ENCODE measurements at regions not wholly inside any gene's neighbourhood (a gene's known extent, or its start where the extent isn't known, plus 50 kb on each side); places are given as distances from the start of the nearest gene placed in this dataset.
"Not testable (repeated sequence)": the region's sequence is repeated elsewhere in the genome, so short reads cannot be mapped to it uniquely, and the experiment has no call there.

DNA sequence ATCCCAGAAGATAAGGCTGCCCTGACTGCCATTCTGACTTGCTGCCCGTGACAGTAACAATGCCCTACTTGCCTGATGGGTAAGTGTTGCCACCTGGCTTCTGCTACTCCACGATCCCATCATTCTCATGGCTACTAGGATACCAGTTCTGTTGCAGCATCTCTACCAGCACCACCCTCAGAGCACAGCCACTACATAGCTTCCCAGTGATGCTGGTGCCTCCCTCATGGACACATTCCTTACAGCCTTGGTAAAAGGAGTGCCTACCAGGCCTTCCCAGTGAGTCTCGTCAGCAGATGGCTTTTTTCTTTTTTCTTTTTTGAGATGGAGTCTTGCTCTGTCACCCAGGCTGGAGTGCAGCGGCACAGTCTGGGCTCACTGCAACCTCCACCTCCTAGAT, 84.4 kb upstream of the CMKLR1 start:
- DNase-seq (ENCODE audit: low read depth) = no peak

- DNase-seq (ENCODE audit: low read depth) = not testable (repeated sequence)
These were observed 82.0 kb upstream of the CMKLR1 start for GRCh38 chr12:108421082-108421481.

DNA sequence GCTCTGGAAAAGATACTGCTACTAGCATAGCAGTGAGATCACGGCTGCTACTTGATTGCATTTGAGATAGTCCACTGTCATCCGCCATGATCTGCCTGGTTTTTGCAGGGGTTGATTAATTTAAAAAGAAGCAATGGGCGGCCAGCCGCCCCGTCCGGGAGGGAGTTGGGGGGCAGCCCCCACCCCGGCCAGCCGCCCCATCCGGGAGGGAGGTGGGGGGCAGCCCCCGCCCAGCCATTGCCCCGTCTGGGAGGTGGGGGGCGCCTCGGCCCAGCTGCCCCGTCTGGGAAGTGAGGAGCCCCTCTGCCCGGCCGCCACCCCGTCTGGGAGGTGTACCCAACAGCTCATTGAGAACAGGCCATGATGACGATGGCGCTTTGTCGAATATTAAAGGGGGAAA, 81.3 kb upstream of the CMKLR1 start:
- not testable (repeated sequence) for DNase-seq (ENCODE audit: low read depth)

- DNase-seq (ENCODE audit: low read depth) = no peak
These were observed 80.8 kb upstream of the CMKLR1 start for GRCh38 chr12:108419949-108420348.

- no peak for DNase-seq (ENCODE audit: low read depth)
These were observed 79.2 kb upstream of the CMKLR1 start for GRCh38 chr12:108418164-108418890.

- no peak for DNase-seq (ENCODE audit: low read depth)
These were observed 74.9 kb upstream of the CMKLR1 start for GRCh38 chr12:108414021-108414420.

DNA sequence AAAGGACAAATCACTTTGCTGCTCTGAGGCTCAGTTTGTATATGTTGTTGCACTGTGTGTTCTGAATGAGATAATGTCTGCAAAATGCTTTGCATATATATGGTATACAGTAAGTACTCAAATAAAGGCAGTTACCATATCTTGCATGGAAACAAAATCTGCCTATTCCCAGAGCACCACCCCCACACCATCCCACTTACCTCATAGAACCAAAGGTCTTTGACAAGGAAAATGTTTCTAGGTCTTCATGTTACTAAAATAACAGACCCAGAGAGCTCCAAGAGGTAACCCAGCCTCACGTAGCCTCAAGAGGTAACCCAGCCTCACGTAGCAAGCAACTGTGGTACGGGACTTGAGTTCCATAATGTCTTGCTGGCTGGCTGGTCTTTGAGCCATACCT, 71.6 kb upstream of the CMKLR1 start:
- no peak for DNase-seq (ENCODE audit: low read depth)

DNA sequence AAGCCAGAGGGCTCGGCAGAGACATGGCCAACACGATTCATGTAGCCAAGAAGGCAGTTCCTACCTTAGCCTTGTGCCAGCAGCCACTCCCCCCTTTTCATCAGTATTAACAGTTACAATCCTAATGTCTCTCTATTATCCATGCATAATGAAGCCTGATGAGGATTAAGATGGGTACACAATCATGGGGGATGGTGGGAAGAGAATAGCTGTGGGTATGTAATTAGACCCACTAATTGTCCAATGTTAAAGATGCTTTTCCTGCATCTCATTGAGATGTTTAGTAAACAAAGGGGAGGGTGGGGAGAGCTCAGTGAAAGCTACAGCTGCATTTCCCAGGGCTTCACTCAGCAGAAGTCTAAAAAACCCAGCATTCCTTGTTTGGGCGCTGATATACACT, 70.4 kb upstream of the CMKLR1 start:
- DNase-seq (ENCODE audit: low read depth) = no peak

- DNase-seq (ENCODE audit: low read depth) = no peak
These were observed 64.8 kb upstream of the CMKLR1 start for GRCh38 chr12:108403952-108404351.

DNA sequence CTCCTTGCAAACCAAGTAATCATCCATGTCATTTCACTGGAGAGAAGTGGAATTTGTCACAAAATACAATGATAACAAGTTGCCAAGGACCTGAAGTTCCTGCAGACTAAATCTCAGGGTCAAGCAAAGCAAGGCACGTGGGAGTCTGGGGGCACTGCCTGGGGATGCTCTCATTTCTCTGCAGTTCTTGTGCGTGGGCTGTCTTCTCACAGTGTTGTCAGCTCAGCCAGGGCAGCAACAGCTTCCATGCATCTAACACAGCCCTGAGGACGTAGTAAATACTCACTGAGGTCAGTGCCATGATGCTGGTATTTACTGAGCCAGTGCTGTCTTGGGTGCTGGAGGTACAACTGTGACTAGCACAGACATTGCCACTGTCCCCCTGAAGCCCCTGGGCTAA, 62.9 kb upstream of the CMKLR1 start:
- no peak for DNase-seq (ENCODE audit: low read depth)

DNA sequence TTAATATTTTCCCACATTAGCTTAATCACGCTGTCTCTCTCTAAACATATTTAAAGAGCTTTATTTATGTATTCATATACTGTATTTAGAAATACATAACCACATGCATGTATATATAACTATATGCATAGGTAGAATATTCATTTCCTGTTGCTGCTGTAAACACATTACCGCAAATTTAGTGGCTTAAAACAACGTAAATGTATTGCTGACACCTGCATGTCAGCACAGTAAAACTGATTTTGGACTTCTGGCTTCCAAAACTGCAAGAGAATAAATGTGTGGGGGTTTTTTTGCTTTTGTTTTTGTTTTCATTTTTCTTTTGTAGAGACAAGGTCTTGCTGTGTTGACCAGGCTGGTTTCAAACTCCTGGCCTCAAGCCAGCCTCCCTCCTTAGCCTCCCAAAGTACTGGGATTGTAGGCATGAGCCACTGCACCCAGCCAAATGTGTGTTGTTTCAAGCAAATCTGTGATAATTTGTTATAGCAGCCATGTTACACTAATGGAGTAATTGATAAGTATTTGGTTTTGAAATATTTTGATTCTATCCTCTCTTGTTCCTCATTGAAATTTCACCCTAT, 61.9 kb upstream of the CMKLR1 start:
- DNase-seq (ENCODE audit: low read depth) = no peak

GRCh38 chr12:108400481-108400880, 61.4 kb upstream of the CMKLR1 start:
- DNase-seq (ENCODE audit: low read depth) = no peak

GRCh38 chr12:108400056-108400455, 60.9 kb upstream of the CMKLR1 start:
- DNase-seq (ENCODE audit: low read depth) = no peak

DNA sequence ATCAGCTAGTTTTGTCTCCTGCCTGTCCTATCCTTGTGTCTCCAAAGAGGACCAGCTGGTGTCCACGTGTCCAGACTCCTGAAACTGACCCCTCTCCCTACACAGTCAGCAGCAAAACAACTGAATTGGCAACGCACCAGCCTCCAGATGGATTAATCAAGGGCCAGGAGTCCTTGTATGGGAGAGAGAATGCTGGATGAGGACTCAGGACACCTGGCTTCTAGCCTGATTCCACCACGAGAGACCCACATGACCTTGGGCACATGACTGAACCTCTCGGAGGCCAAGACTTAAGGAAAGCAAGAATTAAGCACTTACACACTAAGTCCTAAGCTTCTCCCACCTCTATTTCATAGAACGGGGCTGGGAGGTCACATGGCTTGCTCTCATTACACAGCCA, 60.4 kb upstream of the CMKLR1 start:
- DNase-seq (ENCODE audit: low read depth) = no peak

DNA sequence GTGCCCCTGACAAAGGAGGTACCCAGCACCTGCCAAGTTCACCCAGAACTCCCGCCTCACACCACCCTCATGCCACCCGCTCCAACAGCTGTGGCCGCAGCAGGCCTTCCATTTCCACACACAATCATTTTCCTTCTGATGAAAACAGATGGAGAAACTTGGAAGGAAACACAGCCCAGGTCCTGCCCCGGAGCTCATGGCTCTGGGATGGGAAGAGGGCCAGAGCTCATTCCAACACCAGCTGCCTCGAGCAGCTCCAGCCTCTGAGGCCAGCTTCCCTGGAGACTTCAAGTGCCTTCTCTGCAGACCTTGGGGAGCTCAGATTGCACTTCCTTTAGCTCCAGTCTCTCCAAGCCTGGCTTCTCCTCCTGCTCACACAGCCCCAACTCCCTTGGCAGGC, 55.1 kb upstream of the CMKLR1 start:
- DNase-seq (ENCODE audit: low read depth) = no peak

- DNase-seq (ENCODE audit: low read depth) = no peak
These were observed 53.2 kb upstream of the CMKLR1 start for GRCh38 chr12:108392284-108392683.

DNA sequence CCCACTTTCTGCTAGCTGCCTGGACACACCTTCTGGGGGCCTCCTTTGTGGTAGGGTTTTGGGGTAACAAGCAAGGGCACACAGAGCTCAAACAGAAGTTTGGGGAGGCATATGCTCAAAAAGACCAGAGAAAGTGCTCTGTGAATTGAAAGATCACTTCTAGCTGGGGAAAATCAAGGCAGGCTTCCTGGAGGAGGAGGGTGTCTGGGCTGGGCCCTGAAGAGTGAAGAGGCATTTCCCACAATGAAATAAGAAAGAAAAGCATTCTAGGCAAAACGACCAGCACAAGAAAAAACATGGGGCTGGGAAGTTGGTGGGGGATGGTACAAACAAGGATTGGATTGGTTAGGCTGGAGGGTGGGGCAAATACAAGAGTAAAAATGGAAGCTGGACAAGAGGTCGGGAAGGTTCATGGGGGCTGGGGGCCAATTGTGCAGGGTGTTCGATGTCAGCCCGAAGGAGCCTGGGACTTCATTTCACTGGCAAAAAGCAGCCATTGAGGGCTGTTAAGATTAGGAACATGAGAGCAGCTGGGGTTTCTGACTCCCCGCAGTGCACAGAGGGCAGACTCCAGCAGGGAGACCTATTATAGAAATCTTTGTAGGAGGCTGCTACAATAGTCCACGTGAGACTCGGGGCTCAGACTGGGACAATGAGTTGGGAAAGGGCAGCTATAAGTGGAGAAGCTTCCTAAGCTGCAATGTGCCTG, 51.5 kb upstream of the CMKLR1 start:
- no peak for DNase-seq (ENCODE audit: low read depth)

GRCh38 chr12:108389544-108389943, 50.4 kb upstream of the CMKLR1 start:
- DNase-seq (ENCODE audit: low read depth) = no peak

All from amniotic epithelial cell (primary cell).